Natural killer cell (primary cell): ENCODE measurements at regions not wholly inside any gene's neighbourhood (a gene's known extent, or its start where the extent isn't known, plus 50 kb on each side); places are given as distances from the start of the nearest gene placed in this dataset.
A peak's percentile ranks its signal among the peaks of the same experiment; 100 is the strongest.

Experiments used
- ATAC-seq, 3 donors: fragments of 150-1000 bp in 2 of 3; fragments of 200-7000 bp in 1 of 3; cut with Tn5 transposase; 1 replicate in 1 of 3; 2 replicates in 2 of 3; pipeline ENCODE4 v1.10.0; 2021; ENCODE audit warnings: mild to moderate bottlenecking in 2 of 3, moderate library complexity in 2 of 3
- DNase-seq, 2 donors: peaks; one replicate each; pipeline versions ENCODE4 v3.0.0 to v3.0.0-alpha.2; 2013 to 2021; ENCODE audit warnings: mixed read lengths in 1 of 2
- H3K27ac ChIP-seq: one replicate; pipeline ENCODE4 v1.5.1; 2013; ENCODE audit warnings: mild to moderate bottlenecking, low read length
- H3K27me3 ChIP-seq: one replicate; pipeline ENCODE4 v1.6.1; 2013; ENCODE audit warnings: low read length; ENCODE audit not compliant: control insufficient read depth, insufficient read depth
- H3K36me3 ChIP-seq: one replicate; pipeline ENCODE4 v1.6.1; 2013; ENCODE audit warnings: low read length; ENCODE audit not compliant: control insufficient read depth, insufficient read depth
- H3K4me1 ChIP-seq: one replicate; pipeline ENCODE4 v1.6.1; 2013; ENCODE audit warnings: low read length; ENCODE audit not compliant: control insufficient read depth, insufficient read depth
- H3K4me3 ChIP-seq: one replicate; pipeline ENCODE4 v1.5.1; 2013; ENCODE audit warnings: low read length
- H3K9me3 ChIP-seq: one replicate; pipeline ENCODE4 v1.6.1; 2013; ENCODE audit warnings: low read length; ENCODE audit not compliant: control insufficient read depth, insufficient read depth
- H3K27ac Mint-ChIP-seq, 2 donors: one replicate each; pipeline ENCODE4 v1.8.0; 2022; ENCODE audit warnings: mild to moderate bottlenecking in 2 of 2, mixed read lengths in 2 of 2, moderate library complexity in 1 of 2
- H3K27me3 Mint-ChIP-seq, 2 donors: one replicate each; pipeline ENCODE4 v1.8.0; 2022; ENCODE audit warnings: low read depth in 2 of 2, mixed read lengths in 2 of 2
- H3K36me3 Mint-ChIP-seq: one replicate; pipeline ENCODE4 v1.8.0; 2022; ENCODE audit warnings: mixed read lengths
- H3K4me1 Mint-ChIP-seq, 2 donors: one replicate each; pipeline ENCODE4 v1.8.0; 2022; ENCODE audit warnings: mixed read lengths in 2 of 2
- H3K4me3 Mint-ChIP-seq: one replicate; pipeline ENCODE4 v1.8.0; 2022; ENCODE audit warnings: mild to moderate bottlenecking, moderate library complexity, mixed read lengths
- H3K9me3 Mint-ChIP-seq, 2 donors: one replicate each; pipeline ENCODE4 v1.8.0; 2022; ENCODE audit warnings: mixed read lengths in 2 of 2
- CTCF ChIP-seq: fragments of 200-600 bp; IDR thresholded peaks from one replicate; pipeline ENCODE4 v1.8.0; 2022; ENCODE audit warnings: antibody characterized with exemption
- WGBS: methylation state at CpG from one replicate; pipeline ENCODE4 v1.1.7; 2013; ENCODE audit warnings: missing lambda C conversion rate; ENCODE audit not compliant: insufficient coverage; 5-methylcytosine and 5-hydroxymethylcytosine counted together
- intact Hi-C: fragments of 100-400 bp; cut with micrococcal nuclease; formaldehyde crosslinking; loops from one replicate; pipeline ENCODE4 v1.14.2; 2022

- H3K4me1 Mint-ChIP-seq = peaks cover 0 to 10% of the 10 kb centered on the region in 2 donors
- Histone ChIP-seq H3K4me1 (no peaks in the 10 kb centered on the region), H3K27me3 (no peaks in the 10 kb centered on the region), H3K36me3 (no peaks in the 10 kb centered on the region), H3K4me3 (no peak overlapping the region), H3K9me3 (no peaks in the 10 kb centered on the region), H3K27ac (no peak overlapping the region)
- TF ChIP-seq CTCF = no peak
- ATAC-seq = no peak
- no peaks in the 10 kb centered on the region for H3K9me3 Mint-ChIP-seq
- no peak for DNase-seq
- 79% methylated on average over 15 of the region's 15 CpGs for WGBS
- H3K36me3 Mint-ChIP-seq = no peaks in the 10 kb centered on the region
- peaks cover 0 to 6% of the 10 kb centered on the region in 2 donors for H3K27me3 Mint-ChIP-seq
- no peak overlapping the region for H3K27ac Mint-ChIP-seq
- no peak overlapping the region for H3K4me3 Mint-ChIP-seq
- intact Hi-C loops = no loop called here
Observed at GRCh38 chr2:199602896-199603717, 145.4 kb upstream of the SATB2 start.

- no peak for TF ChIP-seq CTCF
- ATAC-seq = no peak
- Mint-ChIP-seq H3K27me3 (peaks cover under 1 to 6% of the 10 kb centered on the region in 2 donors), H3K36me3 (no peaks in the 10 kb centered on the region), H3K27ac (no peak overlapping the region), H3K4me3 (no peak overlapping the region), H3K9me3 (no peaks in the 10 kb centered on the region), H3K4me1 (peaks cover 0 to 10% of the 10 kb centered on the region in 2 donors)
- DNase-seq = no peak
- 87% methylated on average over 3 of the region's 6 CpGs for WGBS
- intact Hi-C loops = no loop called here
- Histone ChIP-seq H3K9me3 (no peaks in the 10 kb centered on the region), H3K27me3 (no peaks in the 10 kb centered on the region), H3K4me3 (no peak overlapping the region), H3K27ac (no peak overlapping the region), H3K4me1 (no peaks in the 10 kb centered on the region), H3K36me3 (no peaks in the 10 kb centered on the region)
Observed at GRCh38 chr2:199602271-199602895, 144.6 kb upstream of the SATB2 start.

GRCh38 chr2:199596549-199596948, 138.8 kb upstream of the SATB2 start:
- DNase-seq (peak in 1 of 2 donors; percentile 8), ATAC-seq (no peak)
- no peaks in the 10 kb centered on the region for H3K4me1 ChIP-seq
- no peaks in the 10 kb centered on the region for H3K9me3 ChIP-seq
- no peak overlapping the region for H3K27ac ChIP-seq
- no peaks in the 10 kb centered on the region for H3K27me3 ChIP-seq
- Mint-ChIP-seq H3K27me3 (peaks cover 0 to 4% of the 10 kb centered on the region in 2 donors), H3K9me3 (no peaks in the 10 kb centered on the region), H3K36me3 (no peaks in the 10 kb centered on the region), H3K27ac (no peak overlapping the region), H3K4me3 (no peak overlapping the region), H3K4me1 (no peaks in the 10 kb centered on the region)
- no peaks in the 10 kb centered on the region for H3K36me3 ChIP-seq
- intact Hi-C loops = no loop called here
- WGBS = no CpG with 5 or more reads among the region's 1 CpG
- no peak overlapping the region for H3K4me3 ChIP-seq
- TF ChIP-seq CTCF = no peak
